Choroid plexus epithelial cell (primary cell): ENCODE measurements at regions not wholly inside any gene's neighbourhood (a gene's known extent, or its start where the extent isn't known, plus 50 kb on each side); places are given as distances from the start of the nearest gene placed in this dataset.

Source experiments
- DNase-seq: peaks from one replicate; pipeline ENCODE4 v3.0.0-alpha.2; 2010; ENCODE audit warnings: low read depth
- H3K4me3 ChIP-seq: 2 replicates; pipeline ENCODE4 v1.5.1; 2011; ENCODE audit warnings: low read depth, mild to moderate bottlenecking, control low read depth, low read length, moderate library complexity
- CTCF ChIP-seq: conservative IDR thresholded peaks from 2 replicates; pipeline ENCODE4 v1.5.1; 2011; ENCODE audit warnings: low read depth, mild to moderate bottlenecking, control low read depth, inconsistent platforms, low read length, moderate library complexity

- no peak for TF ChIP-seq CTCF
- no peak overlapping the region for H3K4me3 ChIP-seq
- DNase-seq, result no peak
These were observed 327.5 kb upstream of the FGF13 start for GRCh38 chrX:139039041-139039440.

- TF ChIP-seq CTCF, result no peak
- no peak for DNase-seq
- no peak overlapping the region for H3K4me3 ChIP-seq
These were observed 315.3 kb upstream of the FGF13 start for GRCh38 chrX:139026811-139027210.

- no peak overlapping the region for H3K4me3 ChIP-seq
- no peak for DNase-seq
- TF ChIP-seq CTCF, result no peak
These were observed 314.9 kb upstream of the FGF13 start for GRCh38 chrX:139026406-139026805.

GRCh38 chrX:139025816-139026215 is 314.3 kb upstream of the FGF13 start:
- TF ChIP-seq CTCF, result no peak

GRCh38 chrX:139023531-139023930 is 312.0 kb upstream of the FGF13 start:
- TF ChIP-seq CTCF, result no peak
- no peak for DNase-seq
- H3K4me3 ChIP-seq, result no peak overlapping the region

More at GRCh38 chrX:139025816-139026215, 314.3 kb upstream of the FGF13 start:
- no peak overlapping the region for H3K4me3 ChIP-seq
- no peak for DNase-seq

- no peak overlapping the region for H3K4me3 ChIP-seq
- no peak for TF ChIP-seq CTCF
- no peak for DNase-seq
These were observed 309.3 kb upstream of the FGF13 start for GRCh38 chrX:139020801-139021200.

- TF ChIP-seq CTCF, result no peak
- DNase-seq, result no peak
- no peak overlapping the region for H3K4me3 ChIP-seq
These were observed 306.9 kb upstream of the FGF13 start for GRCh38 chrX:139018436-139018835.
